ENCODE measurements at regions not wholly inside any gene's neighbourhood (a gene's known extent, or its start where the extent isn't known, plus 50 kb on each side); places are given as distances from the start of the nearest gene placed in this dataset.

DNA sequence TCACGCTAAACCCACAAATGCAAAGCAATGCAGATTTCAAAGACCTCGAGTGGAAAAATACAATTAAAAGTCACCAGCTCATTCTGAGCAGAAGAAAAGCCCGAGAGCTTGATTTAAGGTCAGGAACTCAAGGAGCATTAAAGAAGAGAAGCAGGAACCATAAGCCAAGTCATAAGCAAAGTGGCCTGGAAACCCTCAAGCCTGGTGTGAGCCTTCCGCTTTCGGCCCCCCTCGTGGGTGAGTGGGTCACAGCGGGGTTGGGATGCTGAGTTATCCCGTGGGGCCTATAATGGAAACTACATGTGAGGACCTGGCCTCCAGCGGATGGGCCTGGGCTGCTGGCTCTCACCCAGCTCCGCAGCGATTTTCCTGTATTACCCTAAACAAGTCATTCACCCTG is 504.3 kb downstream of the RAB28 start:
- WGBS = 86% methylated on average over 11 of the region's 11 CpGs
- DNase-seq (ENCODE audit: low spot score) = no peak
- no peaks in the 10 kb centered on the region for H3K9me3 ChIP-seq
- no peak overlapping the region for H3K4me3 ChIP-seq
- H3K27me3 ChIP-seq (replicated peaks; ENCODE audit: insufficient read depth) = no peaks in the 10 kb centered on the region
- H3K27ac ChIP-seq = no peak overlapping the region
- TF ChIP-seq, protein P1, sequence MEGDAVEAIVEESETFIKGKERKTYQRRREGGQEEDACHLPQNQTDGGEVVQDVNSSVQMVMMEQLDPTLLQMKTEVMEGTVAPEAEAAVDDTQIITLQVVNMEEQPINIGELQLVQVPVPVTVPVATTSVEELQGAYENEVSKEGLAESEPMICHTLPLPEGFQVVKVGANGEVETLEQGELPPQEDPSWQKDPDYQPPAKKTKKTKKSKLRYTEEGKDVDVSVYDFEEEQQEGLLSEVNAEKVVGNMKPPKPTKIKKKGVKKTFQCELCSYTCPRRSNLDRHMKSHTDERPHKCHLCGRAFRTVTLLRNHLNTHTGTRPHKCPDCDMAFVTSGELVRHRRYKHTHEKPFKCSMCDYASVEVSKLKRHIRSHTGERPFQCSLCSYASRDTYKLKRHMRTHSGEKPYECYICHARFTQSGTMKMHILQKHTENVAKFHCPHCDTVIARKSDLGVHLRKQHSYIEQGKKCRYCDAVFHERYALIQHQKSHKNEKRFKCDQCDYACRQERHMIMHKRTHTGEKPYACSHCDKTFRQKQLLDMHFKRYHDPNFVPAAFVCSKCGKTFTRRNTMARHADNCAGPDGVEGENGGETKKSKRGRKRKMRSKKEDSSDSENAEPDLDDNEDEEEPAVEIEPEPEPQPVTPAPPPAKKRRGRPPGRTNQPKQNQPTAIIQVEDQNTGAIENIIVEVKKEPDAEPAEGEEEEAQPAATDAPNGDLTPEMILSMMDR (IDR thresholded peaks at IDR 0.05) = no peak
- TF ChIP-seq POLR2A (IDR thresholded peaks at IDR 0.05) (no peak), POLR2AphosphoS5 (IDR thresholded peaks at IDR 0.05) (no peak)
- intact Hi-C loops (cut with DNase I) = no loop called here
- no peaks in the 10 kb centered on the region for H3K4me1 ChIP-seq (replicated peaks)
- H3K36me3 ChIP-seq = no peaks in the 10 kb centered on the region

DNA sequence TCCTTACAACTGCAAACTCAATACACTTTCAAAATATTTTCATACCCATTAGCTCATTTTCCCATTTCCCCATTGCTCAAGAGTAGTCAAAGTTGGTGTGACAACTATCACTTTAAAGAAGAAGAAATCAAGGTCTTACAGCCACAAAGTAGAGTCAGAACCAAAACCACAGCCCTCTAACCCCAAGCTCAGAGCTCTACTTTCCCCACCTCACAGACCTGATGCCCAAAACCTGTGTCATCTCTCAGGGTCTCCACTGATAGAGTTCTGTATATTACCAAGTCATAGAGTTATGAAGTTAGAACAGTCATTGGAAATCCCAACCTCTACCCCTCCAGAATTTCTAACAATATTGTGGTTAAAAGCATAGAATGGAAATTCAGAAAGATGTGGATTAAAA is 505.8 kb downstream of the RAB28 start:
- H3K4me3 ChIP-seq = no peak overlapping the region
- no peaks in the 10 kb centered on the region for H3K36me3 ChIP-seq
- no peaks in the 10 kb centered on the region for H3K27me3 ChIP-seq (replicated peaks; ENCODE audit: insufficient read depth)
- no peak overlapping the region for H3K27ac ChIP-seq
- TF ChIP-seq, protein P1 (IDR thresholded peaks at IDR 0.05) = no peak
- no peak for TF ChIP-seq POLR2AphosphoS5 (IDR thresholded peaks at IDR 0.05)
- no peaks in the 10 kb centered on the region for H3K4me1 ChIP-seq (replicated peaks)
- no peaks in the 10 kb centered on the region for H3K9me3 ChIP-seq
- intact Hi-C loops (cut with DNase I) = no loop called here
- no peak for DNase-seq (ENCODE audit: low spot score)

DNA sequence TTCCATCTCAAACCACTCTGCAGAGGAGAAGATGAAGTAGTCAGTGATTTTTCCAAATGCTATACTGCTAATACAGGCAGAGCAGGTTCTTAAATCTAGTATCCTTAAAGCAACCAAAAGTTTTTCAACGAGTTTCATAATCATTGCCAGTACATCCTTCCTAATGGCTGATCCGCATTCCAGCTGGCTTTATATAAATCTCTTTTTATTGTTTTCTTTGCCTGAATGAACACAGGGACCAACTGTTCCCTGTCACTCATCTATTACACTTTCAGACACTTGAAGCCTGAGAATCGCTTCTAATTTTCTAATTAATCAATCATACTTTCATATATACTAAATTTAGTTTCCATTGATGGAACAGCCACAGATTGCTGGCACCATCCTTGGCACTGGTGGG is 508.6 kb downstream of the RAB28 start:
- TF ChIP-seq POLR2AphosphoS5 (IDR thresholded peaks at IDR 0.05) (no peak), POLR2A (IDR thresholded peaks at IDR 0.05) (no peak)
- TF ChIP-seq, protein P1 (IDR thresholded peaks at IDR 0.05) = no peak
- H3K27ac ChIP-seq = no peak overlapping the region
- no peaks in the 10 kb centered on the region for H3K36me3 ChIP-seq
- H3K27me3 ChIP-seq (replicated peaks; ENCODE audit: insufficient read depth) = no peaks in the 10 kb centered on the region
- no peaks in the 10 kb centered on the region for H3K4me1 ChIP-seq (replicated peaks)
- intact Hi-C loops (cut with DNase I) = no loop called here
- no peaks in the 10 kb centered on the region for H3K9me3 ChIP-seq
- WGBS = 19% methylated on average over 3 of the region's 3 CpGs
- DNase-seq (ENCODE audit: low spot score) = no peak
- no peak overlapping the region for H3K4me3 ChIP-seq

DNA sequence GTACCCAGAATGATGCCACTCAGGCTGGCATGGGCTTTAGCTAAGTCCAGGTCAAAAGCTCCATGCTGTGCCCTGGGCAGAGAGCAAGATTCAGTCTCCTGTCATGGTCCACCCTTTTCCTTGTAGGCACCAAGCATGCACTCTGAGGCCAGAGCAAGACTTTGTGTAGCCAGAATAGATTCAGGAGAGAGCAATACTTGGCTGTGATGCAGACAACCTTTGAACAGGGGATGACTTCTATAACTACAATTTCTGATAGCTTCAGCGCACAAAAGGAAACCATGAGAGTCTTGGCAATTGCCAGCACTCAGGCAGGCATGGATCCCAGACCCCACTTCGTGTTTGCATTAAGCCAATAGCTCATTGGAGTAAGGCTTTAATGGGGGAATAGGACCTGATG is 510.6 kb downstream of the RAB28 start:
- Histone ChIP-seq H3K36me3 (no peaks in the 10 kb centered on the region), H3K27ac (no peak overlapping the region), H3K9me3 (no peaks in the 10 kb centered on the region), H3K27me3 (replicated peaks; ENCODE audit: insufficient read depth) (no peaks in the 10 kb centered on the region), H3K4me1 (replicated peaks) (no peaks in the 10 kb centered on the region), H3K4me3 (no peak overlapping the region)
- TF ChIP-seq POLR2AphosphoS5 (IDR thresholded peaks at IDR 0.05) (no peak), POLR2A (IDR thresholded peaks at IDR 0.05) (no peak)
- TF ChIP-seq, protein P1 (IDR thresholded peaks at IDR 0.05) = no peak
- 87% methylated on average over 2 of the region's 2 CpGs for WGBS
- no peak for DNase-seq (ENCODE audit: low spot score)
- intact Hi-C loops (cut with DNase I) = no loop called here

DNA sequence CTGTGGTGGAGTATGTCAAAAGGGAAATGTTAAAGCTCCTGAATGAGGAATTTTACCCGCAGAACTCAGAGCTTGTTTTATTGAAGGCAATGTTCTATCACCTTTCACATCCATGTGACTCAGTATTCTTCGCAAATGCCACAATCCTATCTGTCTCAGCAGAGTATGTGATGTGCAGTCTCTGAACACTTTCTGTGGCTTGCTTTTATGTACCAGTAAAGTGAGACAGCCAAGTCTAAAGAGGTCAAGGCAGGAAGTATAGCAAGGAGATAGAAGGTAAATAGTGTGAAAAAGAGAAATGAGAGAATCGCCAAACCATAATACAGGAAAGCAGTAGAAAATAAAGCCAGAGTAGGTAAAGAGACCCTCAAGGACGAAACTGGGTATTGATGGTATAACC is 515.8 kb downstream of the RAB28 start:
- H3K9me3 ChIP-seq = no peaks in the 10 kb centered on the region
- 68% methylated on average over 4 of the region's 4 CpGs for WGBS
- DNase-seq (ENCODE audit: low spot score) = no peak
- no peak overlapping the region for H3K27ac ChIP-seq
- intact Hi-C loops (cut with DNase I) = no loop called here
- no peaks in the 10 kb centered on the region for H3K36me3 ChIP-seq
- H3K4me3 ChIP-seq = no peak overlapping the region
- TF ChIP-seq, protein P1 (IDR thresholded peaks at IDR 0.05) = no peak
- TF ChIP-seq POLR2A (IDR thresholded peaks at IDR 0.05) = no peak
- TF ChIP-seq POLR2AphosphoS5 (IDR thresholded peaks at IDR 0.05) = no peak
- H3K27me3 ChIP-seq (replicated peaks; ENCODE audit: insufficient read depth) = no peaks in the 10 kb centered on the region
- no peaks in the 10 kb centered on the region for H3K4me1 ChIP-seq (replicated peaks)
